C4-2B (cell line): ENCODE measurements at regions not wholly inside any gene's neighbourhood (a gene's known extent, or its start where the extent isn't known, plus 50 kb on each side); places are given as distances from the start of the nearest gene placed in this dataset.
"Not testable (repeated sequence)": the region's sequence is repeated elsewhere in the genome, so short reads cannot be mapped to it uniquely, and the experiment has no call there.

Source experiments
- ZFX ChIP-seq: fragments of 450-650 bp; IDR thresholded peaks from 2 replicates; pipeline ENCODE4 v1.6.1; 2017
- TF ChIP-seq, protein P1 (sequence below): fragments of 450-650 bp; conservative IDR thresholded peaks from 2 replicates; pipeline ENCODE4 v1.5.1; 2017; ENCODE audit warnings: mild to moderate bottlenecking

DNA sequence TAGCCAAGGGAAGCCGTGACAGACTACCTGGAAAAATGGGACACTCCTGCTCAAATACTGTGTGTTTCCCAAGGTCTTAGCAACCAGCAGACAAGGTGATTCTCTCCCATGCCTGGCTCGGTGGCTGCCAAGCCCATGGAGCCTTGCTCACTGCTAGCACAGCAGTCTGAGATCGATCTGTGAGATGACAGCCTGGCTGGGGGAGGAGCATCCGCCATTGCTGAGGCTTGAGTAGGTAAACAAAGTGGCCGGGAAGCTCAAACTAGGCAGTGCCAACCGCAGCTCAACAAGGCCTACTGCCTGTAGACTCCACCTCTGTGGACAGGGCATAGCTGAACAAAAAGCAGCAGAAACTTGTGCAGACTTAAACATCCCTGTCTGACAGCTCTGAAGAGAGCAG, 137.0 kb downstream of the USP46 start:
- TF ChIP-seq, protein P1, sequence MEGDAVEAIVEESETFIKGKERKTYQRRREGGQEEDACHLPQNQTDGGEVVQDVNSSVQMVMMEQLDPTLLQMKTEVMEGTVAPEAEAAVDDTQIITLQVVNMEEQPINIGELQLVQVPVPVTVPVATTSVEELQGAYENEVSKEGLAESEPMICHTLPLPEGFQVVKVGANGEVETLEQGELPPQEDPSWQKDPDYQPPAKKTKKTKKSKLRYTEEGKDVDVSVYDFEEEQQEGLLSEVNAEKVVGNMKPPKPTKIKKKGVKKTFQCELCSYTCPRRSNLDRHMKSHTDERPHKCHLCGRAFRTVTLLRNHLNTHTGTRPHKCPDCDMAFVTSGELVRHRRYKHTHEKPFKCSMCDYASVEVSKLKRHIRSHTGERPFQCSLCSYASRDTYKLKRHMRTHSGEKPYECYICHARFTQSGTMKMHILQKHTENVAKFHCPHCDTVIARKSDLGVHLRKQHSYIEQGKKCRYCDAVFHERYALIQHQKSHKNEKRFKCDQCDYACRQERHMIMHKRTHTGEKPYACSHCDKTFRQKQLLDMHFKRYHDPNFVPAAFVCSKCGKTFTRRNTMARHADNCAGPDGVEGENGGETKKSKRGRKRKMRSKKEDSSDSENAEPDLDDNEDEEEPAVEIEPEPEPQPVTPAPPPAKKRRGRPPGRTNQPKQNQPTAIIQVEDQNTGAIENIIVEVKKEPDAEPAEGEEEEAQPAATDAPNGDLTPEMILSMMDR, result not testable (repeated sequence)
- not testable (repeated sequence) for TF ChIP-seq ZFX
